ENCODE measurements at regions not wholly inside any gene's neighbourhood (a gene's known extent, or its start where the extent isn't known, plus 50 kb on each side); places are given as distances from the start of the nearest gene placed in this dataset.

DNA sequence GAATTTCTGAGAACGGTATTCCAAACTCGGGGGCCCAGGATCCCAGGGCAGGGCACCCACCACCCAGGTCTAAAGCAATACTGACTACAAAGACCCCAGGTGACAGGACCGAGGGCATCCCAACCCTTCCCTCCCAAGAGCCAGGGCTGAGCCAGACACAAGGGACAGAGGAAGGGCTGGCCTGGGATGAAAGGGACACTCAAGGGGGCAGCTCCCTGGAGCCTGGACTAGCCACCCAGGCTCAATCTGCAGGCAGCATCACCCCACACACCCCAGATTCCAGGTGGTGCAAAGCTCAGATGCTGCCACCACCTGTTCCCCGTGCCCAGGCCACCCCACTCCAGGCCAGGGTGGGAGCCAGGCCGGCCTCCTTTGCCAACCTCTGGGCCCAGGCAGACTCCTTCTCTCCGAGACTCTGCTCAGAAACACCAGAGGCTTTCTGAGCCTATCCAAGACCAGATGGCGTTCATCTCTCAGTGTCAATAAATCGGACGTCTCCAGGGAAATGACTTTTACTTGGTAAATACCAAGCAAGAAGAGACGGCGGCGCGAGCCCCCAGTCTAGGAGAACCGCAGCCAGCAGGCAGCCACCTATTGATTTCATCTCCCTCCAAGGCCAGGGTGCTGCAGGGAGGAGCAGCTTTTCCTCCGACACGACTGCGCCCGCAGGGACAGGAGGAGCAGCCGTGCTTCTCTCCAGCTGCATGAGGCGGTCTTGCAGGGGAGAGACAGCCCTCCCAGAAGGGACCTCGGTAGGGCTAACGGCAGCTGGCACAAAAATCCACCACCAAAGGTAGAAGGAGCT is 94.1 kb upstream of the ADAMTS2 start:
- DNase-seq (ENCODE audit: extremely low spot score, unreplicated experiment) = no peak
- TF ChIP-seq, protein P1, sequence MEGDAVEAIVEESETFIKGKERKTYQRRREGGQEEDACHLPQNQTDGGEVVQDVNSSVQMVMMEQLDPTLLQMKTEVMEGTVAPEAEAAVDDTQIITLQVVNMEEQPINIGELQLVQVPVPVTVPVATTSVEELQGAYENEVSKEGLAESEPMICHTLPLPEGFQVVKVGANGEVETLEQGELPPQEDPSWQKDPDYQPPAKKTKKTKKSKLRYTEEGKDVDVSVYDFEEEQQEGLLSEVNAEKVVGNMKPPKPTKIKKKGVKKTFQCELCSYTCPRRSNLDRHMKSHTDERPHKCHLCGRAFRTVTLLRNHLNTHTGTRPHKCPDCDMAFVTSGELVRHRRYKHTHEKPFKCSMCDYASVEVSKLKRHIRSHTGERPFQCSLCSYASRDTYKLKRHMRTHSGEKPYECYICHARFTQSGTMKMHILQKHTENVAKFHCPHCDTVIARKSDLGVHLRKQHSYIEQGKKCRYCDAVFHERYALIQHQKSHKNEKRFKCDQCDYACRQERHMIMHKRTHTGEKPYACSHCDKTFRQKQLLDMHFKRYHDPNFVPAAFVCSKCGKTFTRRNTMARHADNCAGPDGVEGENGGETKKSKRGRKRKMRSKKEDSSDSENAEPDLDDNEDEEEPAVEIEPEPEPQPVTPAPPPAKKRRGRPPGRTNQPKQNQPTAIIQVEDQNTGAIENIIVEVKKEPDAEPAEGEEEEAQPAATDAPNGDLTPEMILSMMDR (IDR thresholded peaks at IDR 0.05) = no peak
- peaks cover 28% of the 10 kb centered on the region for H3K9me3 Mint-ChIP-seq (ENCODE audit: unreplicated experiment)
- H3K4me1 Mint-ChIP-seq (ENCODE audit: unreplicated experiment) = no peaks in the 10 kb centered on the region
- H3K36me3 Mint-ChIP-seq (ENCODE audit: unreplicated experiment) = no peaks in the 10 kb centered on the region
- no peak overlapping the region for H3K4me3 Mint-ChIP-seq (ENCODE audit: unreplicated experiment)
- H3K27ac Mint-ChIP-seq (ENCODE audit: unreplicated experiment) = no peak overlapping the region
- no peaks in the 10 kb centered on the region for H3K27me3 Mint-ChIP-seq (ENCODE audit: unreplicated experiment)

DNA sequence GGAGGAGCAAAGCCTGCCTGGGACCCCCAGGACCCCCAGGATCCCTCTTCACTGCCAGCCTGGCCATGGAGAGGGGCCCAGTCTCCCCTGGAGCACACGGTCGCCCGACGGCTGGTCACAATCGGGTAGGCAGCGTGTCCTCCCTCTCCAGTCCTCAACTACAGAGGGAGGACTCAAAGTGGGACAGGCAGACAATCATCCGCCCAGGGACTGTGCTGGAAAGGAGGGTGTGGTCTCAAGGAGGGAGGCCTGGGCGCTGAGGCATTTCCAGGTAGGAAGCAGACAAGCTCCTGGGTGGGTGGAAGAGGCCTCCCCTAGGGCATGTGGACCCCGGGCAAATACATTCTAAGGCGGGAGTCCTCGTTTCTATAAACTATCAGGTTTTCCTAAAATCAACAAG is 93.2 kb upstream of the ADAMTS2 start:
- no peaks in the 10 kb centered on the region for H3K27me3 Mint-ChIP-seq (ENCODE audit: unreplicated experiment)

GRCh38 chr5:179438011-179438441 is 92.8 kb upstream of the ADAMTS2 start:
- H3K36me3 Mint-ChIP-seq (ENCODE audit: unreplicated experiment) = no peaks in the 10 kb centered on the region
- H3K9me3 Mint-ChIP-seq (ENCODE audit: unreplicated experiment) = peaks cover 35% of the 10 kb centered on the region
- H3K27me3 Mint-ChIP-seq (ENCODE audit: unreplicated experiment) = no peaks in the 10 kb centered on the region
- H3K4me1 Mint-ChIP-seq (ENCODE audit: unreplicated experiment) = no peaks in the 10 kb centered on the region
- no peak overlapping the region for H3K27ac Mint-ChIP-seq (ENCODE audit: unreplicated experiment)
- no peak overlapping the region for H3K4me3 Mint-ChIP-seq (ENCODE audit: unreplicated experiment)
- no peak for DNase-seq (ENCODE audit: extremely low spot score, unreplicated experiment)
- TF ChIP-seq, protein P1 (IDR thresholded peaks at IDR 0.05) = no peak

More for the DNA sequence above, 93.2 kb upstream of the ADAMTS2 start:
- Mint-ChIP-seq H3K9me3 (ENCODE audit: unreplicated experiment) (peaks cover 32% of the 10 kb centered on the region), H3K4me1 (ENCODE audit: unreplicated experiment) (no peaks in the 10 kb centered on the region), H3K4me3 (ENCODE audit: unreplicated experiment) (no peak overlapping the region), H3K36me3 (ENCODE audit: unreplicated experiment) (no peaks in the 10 kb centered on the region), H3K27ac (ENCODE audit: unreplicated experiment) (no peak overlapping the region)
- TF ChIP-seq, protein P1 (IDR thresholded peaks at IDR 0.05) = no peak
- DNase-seq (ENCODE audit: extremely low spot score, unreplicated experiment) = no peak

GRCh38 chr5:179437341-179438001 is 92.2 kb upstream of the ADAMTS2 start:
- DNase-seq (ENCODE audit: extremely low spot score, unreplicated experiment) = no peak
- Mint-ChIP-seq H3K4me3 (ENCODE audit: unreplicated experiment) (no peak overlapping the region), H3K27ac (ENCODE audit: unreplicated experiment) (no peak overlapping the region), H3K27me3 (ENCODE audit: unreplicated experiment) (no peaks in the 10 kb centered on the region), H3K4me1 (ENCODE audit: unreplicated experiment) (no peaks in the 10 kb centered on the region), H3K9me3 (ENCODE audit: unreplicated experiment) (peaks cover 32% of the 10 kb centered on the region), H3K36me3 (ENCODE audit: unreplicated experiment) (no peaks in the 10 kb centered on the region)
- TF ChIP-seq, protein P1 (IDR thresholded peaks at IDR 0.05) = no peak

All from osteocyte (in vitro differentiated cells).